ENCODE measurements at regions not wholly inside any gene's neighbourhood (a gene's known extent, or its start where the extent isn't known, plus 50 kb on each side); places are given as distances from the start of the nearest gene placed in this dataset.

DNA sequence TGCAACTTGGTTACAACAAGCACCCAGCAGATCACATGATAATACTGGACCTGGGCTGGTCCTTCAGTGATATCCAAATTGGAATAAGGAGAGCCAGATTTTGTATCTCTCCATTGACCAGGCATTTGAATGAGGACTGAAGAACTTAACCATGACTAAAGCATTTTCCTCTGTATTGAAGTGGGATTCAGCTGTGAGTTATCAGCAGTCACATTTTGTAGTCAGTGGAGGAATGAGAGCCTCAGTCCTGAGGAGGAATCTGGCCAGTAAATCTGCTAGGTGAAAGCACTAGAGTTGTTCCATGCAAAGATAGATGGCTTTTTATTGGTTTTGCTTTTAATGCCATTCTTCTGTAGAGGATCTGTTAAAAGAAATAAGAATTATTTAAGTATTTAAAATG is 1506.0 kb downstream of the PCDH7 start:
- TF ChIP-seq CTCF (IDR thresholded peaks at IDR 0.05) (no peak), EZH2 (IDR thresholded peaks at IDR 0.05) (no peak), EZH2phosphoT487 (IDR thresholded peaks at IDR 0.05) (no peak)

All from neural progenitor cell (in vitro differentiated cells).